B cell (primary cell): ENCODE measurements at regions not wholly inside any gene's neighbourhood (a gene's known extent, or its start where the extent isn't known, plus 50 kb on each side); places are given as distances from the start of the nearest gene placed in this dataset.

Experiments used
- ATAC-seq: fragments of 200-7000 bp; cut with Tn5 transposase; one replicate; pipeline ENCODE4 v1.10.0; 2021; ENCODE audit warnings: low read depth, mild to moderate bottlenecking, moderate number of reproducible peaks, moderate library complexity
- CTCF ChIA-PET: fragments of 350-600 bp; sonication (Branson Sonifier 250); formaldehyde crosslinking; loops from one replicate; lab custom pipeline; 2021; ENCODE audit warnings: antibody characterized with exemption, inconsistent platforms; lab: Charles Lee
- POLR2A ChIA-PET: fragments of 350-600 bp; sonication (Branson Sonifier 250); formaldehyde crosslinking; loops from one replicate; lab custom pipeline; 2021; ENCODE audit warnings: antibody characterized with exemption; lab: Charles Lee
- DNase-seq: peaks from one replicate; pipeline ENCODE4 v3.0.0; 2013
- H2AFZ ChIP-seq: 2 replicates; pipeline ENCODE4 v1.6.1; 2012; ENCODE audit warnings: mild to moderate bottlenecking, low read depth, low read length; ENCODE audit not compliant: insufficient read depth, poor library complexity, severe bottlenecking
- H3K27ac ChIP-seq, 2 donors: 1 replicate in 1 of 2; 2 replicates in 1 of 2; pipeline ENCODE4 v1.5.1; 2012 to 2013; ENCODE audit warnings: low read length in 2 of 2, mild to moderate bottlenecking in 2 of 2, moderate library complexity in 1 of 2
- H3K27me3 ChIP-seq, 4 experiments: fragments of 200-600 bp in 1 of 4; sonication (generic) in 1 of 4; replicated peaks in 1 of 4; 1 replicate in 2 of 4; 2 replicates in 2 of 4; pipeline versions ENCODE4 v1.6.1 to v1.7.0; 2013 to 2016; ENCODE audit warnings: low read length in 3 of 4, mild to moderate bottlenecking in 2 of 4, mixed read lengths in 1 of 4, moderate library complexity in 1 of 4; ENCODE audit not compliant: insufficient read depth in 4 of 4, control insufficient read depth in 3 of 4; ENCODE audit errors: control extremely low read depth in 1 of 4
- H3K36me3 ChIP-seq, 2 experiments: replicated peaks in 1 of 2; 1 replicate in 1 of 2; 2 replicates in 1 of 2; pipeline versions ENCODE4 v1.6.1 to v1.7.1; 2013; ENCODE audit warnings: low read length in 1 of 2; ENCODE audit not compliant: insufficient read depth in 2 of 2, control insufficient read depth in 1 of 2; ENCODE audit errors: control extremely low read depth in 1 of 2, extremely low read depth in 1 of 2
- H3K4me1 ChIP-seq, 2 donors: fragments of 200-600 bp in 1 of 2; sonication (generic) in 1 of 2; 1 replicate in 1 of 2; 2 replicates in 1 of 2; pipeline versions ENCODE4 v1.5.1 to v1.6.1; 2013 to 2017; ENCODE audit warnings: low read length in 2 of 2; ENCODE audit not compliant: control insufficient read depth in 2 of 2, insufficient read depth in 2 of 2
- H3K4me2 ChIP-seq: replicated peaks from 2 replicates; pipeline ENCODE3; 2012; ENCODE audit warnings: mild to moderate bottlenecking, low read depth, low read length; ENCODE audit not compliant: poor library complexity, severe bottlenecking
- H3K4me3 ChIP-seq, 5 experiments: fragments of 200-600 bp in 1 of 5; sonication (generic) in 1 of 5; 1 replicate in 3 of 5; 2 replicates in 2 of 5; pipeline versions ENCODE4 v1.5.1 to v1.7.0; 2011 to 2016; ENCODE audit warnings: low read length in 4 of 5, mild to moderate bottlenecking in 4 of 5, low read depth in 2 of 5, control low read depth in 1 of 5, moderate library complexity in 1 of 5; ENCODE audit not compliant: insufficient read depth in 1 of 5; ENCODE audit errors: control extremely low read depth in 1 of 5, extremely low read depth in 1 of 5
- H3K79me2 ChIP-seq: fragments of 200-600 bp; sonication (generic); one replicate; pipeline ENCODE4 v1.6.0; 2016; ENCODE audit warnings: low read length; ENCODE audit not compliant: control insufficient read depth, insufficient read depth
- H3K9ac ChIP-seq: fragments of 200-600 bp; sonication (generic); 2 replicates; pipeline ENCODE4 v1.6.1; 2017; ENCODE audit warnings: mild to moderate bottlenecking, low read length, moderate library complexity
- H3K9me3 ChIP-seq, 3 donors: one replicate each; pipeline versions ENCODE4 v1.6.1 to v1.7.1; 2013; ENCODE audit warnings: low read length in 2 of 3; ENCODE audit not compliant: control insufficient read depth in 2 of 3, insufficient read depth in 1 of 3; ENCODE audit errors: control extremely low read depth in 1 of 3
- H4K20me1 ChIP-seq: 2 replicates; pipeline ENCODE4 v1.6.0; 2012; ENCODE audit warnings: mild to moderate bottlenecking, low read length; ENCODE audit not compliant: insufficient read depth, control insufficient read depth, poor library complexity, severe bottlenecking
- H3K27ac Mint-ChIP-seq: one replicate; pipeline ENCODE4 v1.8.0; 2021; ENCODE audit warnings: mixed read lengths
- H3K27me3 Mint-ChIP-seq: one replicate; pipeline ENCODE4 v1.8.0; 2021; ENCODE audit warnings: mixed read lengths
- H3K4me1 Mint-ChIP-seq: one replicate; pipeline ENCODE4 v1.8.0; 2021; ENCODE audit warnings: mixed read lengths
- H3K4me3 Mint-ChIP-seq: one replicate; pipeline ENCODE4 v1.8.0; 2021; ENCODE audit warnings: mixed read lengths
- H3K9me3 Mint-ChIP-seq: one replicate; pipeline ENCODE4 v1.8.0; 2022; ENCODE audit warnings: mixed read lengths; ENCODE audit not compliant: insufficient read depth
- EZH2 ChIP-seq: IDR thresholded peaks from 2 replicates; pipeline ENCODE4 v1.6.1; 2012; ENCODE audit warnings: borderline replicate concordance, low read depth, mild to moderate bottlenecking, moderate library complexity, low read length; ENCODE audit not compliant: insufficient read depth, poor library complexity, severe bottlenecking
- WGBS: methylation state at CpG from one replicate; pipeline ENCODE4 v1.1.5; 2013; ENCODE audit warnings: missing lambda C conversion rate; ENCODE audit not compliant: insufficient coverage; 5-methylcytosine and 5-hydroxymethylcytosine counted together
- intact Hi-C: fragments of 100-400 bp; cut with micrococcal nuclease; formaldehyde crosslinking; loops from one replicate; pipeline ENCODE4 v1.10.0; 2022
- TF ChIP-seq, protein P1 (sequence below): fragments of 200-600 bp; IDR thresholded peaks from one replicate; pipeline ENCODE4 v1.8.0; 2022; ENCODE audit warnings: antibody characterized with exemption, mild to moderate bottlenecking

DNA sequence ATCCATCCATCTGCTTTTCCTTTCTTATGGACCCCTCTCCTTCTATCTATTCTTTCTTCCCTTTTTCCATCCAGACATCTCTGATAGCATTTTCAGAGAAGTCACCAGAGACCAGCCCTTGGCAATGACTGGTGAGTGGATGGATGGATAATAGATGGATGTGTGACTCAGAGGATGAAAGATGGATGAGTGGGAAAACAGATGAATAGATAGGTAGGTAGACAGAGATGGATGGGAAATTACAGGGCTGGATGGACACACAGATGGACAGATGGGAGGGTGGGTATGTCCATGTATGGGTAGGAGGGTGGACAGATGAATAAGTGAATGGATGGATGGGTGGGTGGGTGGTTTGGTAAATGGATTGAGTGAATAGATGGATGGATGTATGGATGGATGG lies 101.0 kb downstream of the LITAF start:
- no peak overlapping the region for H3K4me3 ChIP-seq
- no peaks in the 10 kb centered on the region for H4K20me1 ChIP-seq
- H3K36me3 ChIP-seq: peaks cover 0 to 3% of the 10 kb centered on the region in 2 experiments
- no peak overlapping the region for H3K27ac ChIP-seq
- H3K4me3 Mint-ChIP-seq: no peak overlapping the region
- no peak for ATAC-seq
- no peak overlapping the region for H3K9ac ChIP-seq
- TF ChIP-seq, protein P1, sequence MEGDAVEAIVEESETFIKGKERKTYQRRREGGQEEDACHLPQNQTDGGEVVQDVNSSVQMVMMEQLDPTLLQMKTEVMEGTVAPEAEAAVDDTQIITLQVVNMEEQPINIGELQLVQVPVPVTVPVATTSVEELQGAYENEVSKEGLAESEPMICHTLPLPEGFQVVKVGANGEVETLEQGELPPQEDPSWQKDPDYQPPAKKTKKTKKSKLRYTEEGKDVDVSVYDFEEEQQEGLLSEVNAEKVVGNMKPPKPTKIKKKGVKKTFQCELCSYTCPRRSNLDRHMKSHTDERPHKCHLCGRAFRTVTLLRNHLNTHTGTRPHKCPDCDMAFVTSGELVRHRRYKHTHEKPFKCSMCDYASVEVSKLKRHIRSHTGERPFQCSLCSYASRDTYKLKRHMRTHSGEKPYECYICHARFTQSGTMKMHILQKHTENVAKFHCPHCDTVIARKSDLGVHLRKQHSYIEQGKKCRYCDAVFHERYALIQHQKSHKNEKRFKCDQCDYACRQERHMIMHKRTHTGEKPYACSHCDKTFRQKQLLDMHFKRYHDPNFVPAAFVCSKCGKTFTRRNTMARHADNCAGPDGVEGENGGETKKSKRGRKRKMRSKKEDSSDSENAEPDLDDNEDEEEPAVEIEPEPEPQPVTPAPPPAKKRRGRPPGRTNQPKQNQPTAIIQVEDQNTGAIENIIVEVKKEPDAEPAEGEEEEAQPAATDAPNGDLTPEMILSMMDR: no peak
- no peak for TF ChIP-seq EZH2
- intact Hi-C loops: loop anchor here (10.0 kb wide), 1 partner anchor 51 kb away; no protein-coding TSS in a partner anchor
- H3K9me3 Mint-ChIP-seq: peaks cover 12% of the 10 kb centered on the region
- peaks cover 6 to 43% (median 22%) of the 10 kb centered on the region in 3 donors for H3K9me3 ChIP-seq
- no peaks in the 10 kb centered on the region for H3K27me3 Mint-ChIP-seq
- no peak for DNase-seq
- H2AFZ ChIP-seq: no peak overlapping the region
- no peaks in the 10 kb centered on the region for H3K4me1 Mint-ChIP-seq
- no peak overlapping the region for H3K27ac Mint-ChIP-seq
- no peak overlapping the region for H3K4me2 ChIP-seq
- H3K4me1 ChIP-seq: no peaks in the 10 kb centered on the region
- H3K79me2 ChIP-seq: no peaks in the 10 kb centered on the region
- no peaks in the 10 kb centered on the region for H3K27me3 ChIP-seq
- ChIA-PET POLR2A (no interaction called here), CTCF (no interaction called here)

- no peaks in the 10 kb centered on the region for H3K27me3 Mint-ChIP-seq
- no peak overlapping the region for H3K4me3 ChIP-seq
- TF ChIP-seq, protein P1: no peak
- no peak for TF ChIP-seq EZH2
- H3K9me3 ChIP-seq: peaks cover 4 to 35% (median 24%) of the 10 kb centered on the region in 3 donors
- H2AFZ ChIP-seq: no peak overlapping the region
- H4K20me1 ChIP-seq: no peaks in the 10 kb centered on the region
- H3K4me3 Mint-ChIP-seq: no peak overlapping the region
- 100% methylated on average over 1 of the region's 2 CpGs for WGBS
- no peaks in the 10 kb centered on the region for H3K27me3 ChIP-seq
- H3K4me1 ChIP-seq: no peaks in the 10 kb centered on the region
- no peak overlapping the region for H3K27ac Mint-ChIP-seq
- ATAC-seq: no peak
- CTCF ChIA-PET: no interaction called here
- H3K9ac ChIP-seq: no peak overlapping the region
- intact Hi-C loops: loop anchor here (10.0 kb wide), 1 partner anchor 52 kb away; no protein-coding TSS in a partner anchor
- POLR2A ChIA-PET: no interaction called here
- DNase-seq: no peak
- no peak overlapping the region for H3K4me2 ChIP-seq
- H3K36me3 ChIP-seq: peaks cover 0 to 3% of the 10 kb centered on the region in 2 experiments
- H3K79me2 ChIP-seq: no peaks in the 10 kb centered on the region
- H3K9me3 Mint-ChIP-seq: peaks cover 11% of the 10 kb centered on the region
- no peaks in the 10 kb centered on the region for H3K4me1 Mint-ChIP-seq
- no peak overlapping the region for H3K27ac ChIP-seq
These were observed 99.4 kb downstream of the LITAF start for GRCh38 chr16:11487289-11487688.
